GM18870 (cell line): ENCODE measurements at regions not wholly inside any gene's neighbourhood (a gene's known extent, or its start where the extent isn't known, plus 50 kb on each side); places are given as distances from the start of the nearest gene placed in this dataset.
A peak's percentile ranks its signal among the peaks of the same experiment; 100 is the strongest.

Source experiments
- ATAC-seq: cut with Tn5 transposase; IDR thresholded peaks from one replicate; pipeline ENCODE4 v1.9.1; 2021; ENCODE audit warnings: moderate library complexity; ENCODE audit not compliant: unreplicated experiment

GRCh38 chr12:24116548-24116947 is 167.1 kb upstream of the SOX5 start:
- ATAC-seq: no peak

GRCh38 chr12:24113701-24114100 is 164.2 kb upstream of the SOX5 start:
- ATAC-seq: no peak

- no peak for ATAC-seq
Measured at GRCh38 chr12:24111616-24112015, 162.1 kb upstream of the SOX5 start.

GRCh38 chr12:24111086-24111485 is 161.6 kb upstream of the SOX5 start:
- ATAC-seq: no peak

GRCh38 chr12:24109381-24110039 is 160.0 kb upstream of the SOX5 start:
- ATAC-seq: peak; percentile 90

GRCh38 chr12:24102676-24103075 is 153.2 kb upstream of the SOX5 start:
- no peak for ATAC-seq

- no peak for ATAC-seq
Measured at GRCh38 chr12:24099576-24099975, 150.1 kb upstream of the SOX5 start.

GRCh38 chr12:24095245-24095644 is 145.8 kb upstream of the SOX5 start:
- ATAC-seq: no peak

- no peak for ATAC-seq
Measured at GRCh38 chr12:24089510-24089890, 140.0 kb upstream of the SOX5 start.

- ATAC-seq: no peak
Measured at GRCh38 chr12:24088751-24089509, 139.5 kb upstream of the SOX5 start.

GRCh38 chr12:24087294-24087693 is 137.8 kb upstream of the SOX5 start:
- ATAC-seq: no peak

GRCh38 chr12:24084800-24085199 is 135.3 kb upstream of the SOX5 start:
- ATAC-seq: no peak

- no peak for ATAC-seq
Measured at GRCh38 chr12:24083838-24084237, 134.4 kb upstream of the SOX5 start.

- ATAC-seq: no peak
Measured at GRCh38 chr12:24081606-24082005, 132.1 kb upstream of the SOX5 start.

GRCh38 chr12:24081092-24081529 is 131.6 kb upstream of the SOX5 start:
- ATAC-seq: no peak

- ATAC-seq: no peak
Measured at GRCh38 chr12:24080465-24080864, 131.0 kb upstream of the SOX5 start.

- ATAC-seq: no peak
Measured at GRCh38 chr12:24079083-24079482, 129.6 kb upstream of the SOX5 start.

GRCh38 chr12:24078318-24078765 is 128.9 kb upstream of the SOX5 start:
- ATAC-seq: no peak

GRCh38 chr12:24077161-24077560 is 127.7 kb upstream of the SOX5 start:
- no peak for ATAC-seq

- no peak for ATAC-seq
Measured at GRCh38 chr12:24075650-24076049, 126.2 kb upstream of the SOX5 start.

- no peak for ATAC-seq
Measured at GRCh38 chr12:24073170-24073810, 123.8 kb upstream of the SOX5 start.

- ATAC-seq: no peak
Measured at GRCh38 chr12:24072302-24072701, 122.8 kb upstream of the SOX5 start.
